ENCODE measurements at regions not wholly inside any gene's neighbourhood (a gene's known extent, or its start where the extent isn't known, plus 50 kb on each side); places are given as distances from the start of the nearest gene placed in this dataset.

DNA sequence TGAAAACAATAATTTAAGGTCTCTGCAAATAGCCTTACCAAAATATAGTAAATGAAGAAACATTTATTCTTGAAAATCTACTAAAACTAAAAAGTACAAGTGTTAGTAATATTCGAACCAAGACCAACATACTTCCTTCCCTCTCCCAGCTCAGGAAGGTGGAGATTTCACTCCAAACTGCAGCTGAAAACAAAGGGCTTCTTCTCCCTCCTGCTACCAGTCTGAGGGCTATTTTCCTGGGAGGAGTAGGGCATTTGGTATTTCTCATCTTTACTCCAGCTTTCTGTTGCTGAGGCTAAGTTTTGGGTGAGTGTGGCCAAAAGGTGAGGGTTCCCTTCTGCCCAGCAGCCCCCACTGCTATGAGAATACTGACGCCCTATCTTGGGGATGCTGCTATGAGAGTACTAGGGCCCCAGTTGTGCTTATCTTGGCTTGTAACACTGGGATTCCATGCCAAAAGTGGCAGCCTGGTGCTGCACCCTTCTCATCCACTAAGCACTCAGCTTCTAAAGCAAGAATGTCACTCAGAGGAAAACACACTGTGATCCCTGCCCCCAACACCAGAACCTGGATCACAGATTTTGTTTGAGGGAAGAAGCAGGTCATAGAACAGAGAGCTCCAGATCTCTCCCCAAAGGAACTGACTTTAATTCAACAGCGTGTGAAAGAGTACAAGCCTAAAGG, 130.7 kb upstream of the KLF7 start:
- H3K9ac ChIP-seq (ENCODE audit: low read depth, low read length, poor library complexity, severe bottlenecking): no peak overlapping the region
- H3K4me1 ChIP-seq (ENCODE audit: insufficient read depth, low read length, poor library complexity, severe bottlenecking): no peaks in the 10 kb centered on the region
- no peaks in the 10 kb centered on the region for H3F3A ChIP-seq (ENCODE audit: low read depth)
- no peak overlapping the region for H3K4me2 ChIP-seq (ENCODE audit: low read depth, low read length, poor library complexity, severe bottlenecking)
- H3K9me2 ChIP-seq (replicated peaks; ENCODE audit: low read depth, low read length): no peaks in the 10 kb centered on the region
- H3K79me2 ChIP-seq (ENCODE audit: insufficient read depth, low read length): no peaks in the 10 kb centered on the region
- no peak overlapping the region for H3K4me3 ChIP-seq (ENCODE audit: low read length, poor library complexity, severe bottlenecking)
- H3K36me3 ChIP-seq (ENCODE audit: insufficient read depth, low read length): no peaks in the 10 kb centered on the region
- no peaks in the 10 kb centered on the region for H4K20me1 ChIP-seq (ENCODE audit: insufficient read depth, low read length, poor library complexity, severe bottlenecking)
- no peak overlapping the region for H2AFZ ChIP-seq (ENCODE audit: low read length)
- no peak for TF ChIP-seq EZH2phosphoT487 (IDR thresholded peaks at IDR 0.05; ENCODE audit: borderline replicate concordance)
- TF ChIP-seq, protein P1, sequence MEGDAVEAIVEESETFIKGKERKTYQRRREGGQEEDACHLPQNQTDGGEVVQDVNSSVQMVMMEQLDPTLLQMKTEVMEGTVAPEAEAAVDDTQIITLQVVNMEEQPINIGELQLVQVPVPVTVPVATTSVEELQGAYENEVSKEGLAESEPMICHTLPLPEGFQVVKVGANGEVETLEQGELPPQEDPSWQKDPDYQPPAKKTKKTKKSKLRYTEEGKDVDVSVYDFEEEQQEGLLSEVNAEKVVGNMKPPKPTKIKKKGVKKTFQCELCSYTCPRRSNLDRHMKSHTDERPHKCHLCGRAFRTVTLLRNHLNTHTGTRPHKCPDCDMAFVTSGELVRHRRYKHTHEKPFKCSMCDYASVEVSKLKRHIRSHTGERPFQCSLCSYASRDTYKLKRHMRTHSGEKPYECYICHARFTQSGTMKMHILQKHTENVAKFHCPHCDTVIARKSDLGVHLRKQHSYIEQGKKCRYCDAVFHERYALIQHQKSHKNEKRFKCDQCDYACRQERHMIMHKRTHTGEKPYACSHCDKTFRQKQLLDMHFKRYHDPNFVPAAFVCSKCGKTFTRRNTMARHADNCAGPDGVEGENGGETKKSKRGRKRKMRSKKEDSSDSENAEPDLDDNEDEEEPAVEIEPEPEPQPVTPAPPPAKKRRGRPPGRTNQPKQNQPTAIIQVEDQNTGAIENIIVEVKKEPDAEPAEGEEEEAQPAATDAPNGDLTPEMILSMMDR (conservative IDR thresholded peaks at IDR 0.05; ENCODE audit: low read length): no peak
- H3K27me3 ChIP-seq (ENCODE audit: insufficient read depth, low read length, poor library complexity, severe bottlenecking): no peaks in the 10 kb centered on the region
- no peaks in the 10 kb centered on the region for H3K9me3 ChIP-seq (ENCODE audit: insufficient read depth, low read depth, low read length)

DNA sequence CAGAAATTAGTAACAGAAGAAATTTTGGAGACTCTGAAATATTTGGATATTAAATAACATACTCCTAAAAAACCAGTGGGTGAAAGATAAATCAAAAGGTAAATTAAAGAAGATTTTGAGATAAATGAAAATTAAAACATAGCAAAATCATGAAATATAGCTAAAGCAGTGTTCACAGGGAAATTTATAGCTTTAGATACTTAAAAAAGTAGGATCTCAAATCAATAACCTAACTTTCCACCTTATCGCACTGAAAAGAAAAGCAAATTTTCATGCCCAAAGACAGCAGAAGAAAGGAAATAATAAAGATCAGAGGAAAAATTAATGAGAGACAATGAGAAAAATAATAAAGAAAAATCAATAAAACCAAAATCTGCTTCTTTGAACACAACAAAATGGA, 135.1 kb upstream of the KLF7 start:
- H3K4me1 ChIP-seq (ENCODE audit: insufficient read depth, low read length, poor library complexity, severe bottlenecking): no peaks in the 10 kb centered on the region
- no peaks in the 10 kb centered on the region for H3K9me2 ChIP-seq (replicated peaks; ENCODE audit: low read depth, low read length)
- no peak overlapping the region for H2AFZ ChIP-seq (ENCODE audit: low read length)
- H3K79me2 ChIP-seq (ENCODE audit: insufficient read depth, low read length): no peaks in the 10 kb centered on the region
- H3F3A ChIP-seq (ENCODE audit: low read depth): no peaks in the 10 kb centered on the region
- no peaks in the 10 kb centered on the region for H3K36me3 ChIP-seq (ENCODE audit: insufficient read depth, low read length)
- H3K9ac ChIP-seq (ENCODE audit: low read depth, low read length, poor library complexity, severe bottlenecking): no peak overlapping the region
- no peaks in the 10 kb centered on the region for H3K9me3 ChIP-seq (ENCODE audit: insufficient read depth, low read depth, low read length)
- no peaks in the 10 kb centered on the region for H4K20me1 ChIP-seq (ENCODE audit: insufficient read depth, low read length, poor library complexity, severe bottlenecking)
- H3K4me2 ChIP-seq (ENCODE audit: low read depth, low read length, poor library complexity, severe bottlenecking): no peak overlapping the region
- no peak for TF ChIP-seq EZH2phosphoT487 (IDR thresholded peaks at IDR 0.05; ENCODE audit: borderline replicate concordance)
- TF ChIP-seq, protein P1 (conservative IDR thresholded peaks at IDR 0.05; ENCODE audit: low read length): no peak
- H3K27me3 ChIP-seq (ENCODE audit: insufficient read depth, low read length, poor library complexity, severe bottlenecking): no peaks in the 10 kb centered on the region
- no peak overlapping the region for H3K4me3 ChIP-seq (ENCODE audit: low read length, poor library complexity, severe bottlenecking)

DNA sequence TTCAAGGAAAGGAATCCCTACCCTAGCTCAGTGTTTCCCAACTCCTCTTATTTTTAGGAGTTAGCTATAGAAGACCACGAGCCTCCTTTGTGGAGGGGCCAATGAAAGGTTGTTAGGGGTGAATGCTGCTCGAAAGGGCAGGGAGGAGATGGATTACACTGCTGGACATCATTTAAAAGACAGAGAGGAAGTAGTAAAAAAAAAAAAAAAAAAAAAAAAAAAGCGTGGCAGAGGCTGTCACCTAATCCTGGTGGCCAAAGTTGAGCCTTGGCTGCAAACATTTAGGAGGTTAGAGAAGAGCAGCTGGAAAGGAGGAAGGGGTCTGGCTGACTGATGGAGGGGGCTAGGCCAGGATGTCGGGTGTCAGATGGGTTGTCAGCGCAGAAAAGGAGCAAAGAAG, 139.0 kb upstream of the KLF7 start:
- Histone ChIP-seq H3K9me3 (ENCODE audit: insufficient read depth, low read depth, low read length) (no peaks in the 10 kb centered on the region), H4K20me1 (ENCODE audit: insufficient read depth, low read length, poor library complexity, severe bottlenecking) (no peaks in the 10 kb centered on the region), H3K9ac (ENCODE audit: low read depth, low read length, poor library complexity, severe bottlenecking) (no peak overlapping the region), H3K4me3 (ENCODE audit: low read length, poor library complexity, severe bottlenecking) (no peak overlapping the region), H3K4me1 (ENCODE audit: insufficient read depth, low read length, poor library complexity, severe bottlenecking) (peaks cover 18% of the 10 kb centered on the region), H3K27me3 (ENCODE audit: insufficient read depth, low read length, poor library complexity, severe bottlenecking) (no peaks in the 10 kb centered on the region), H3K4me2 (ENCODE audit: low read depth, low read length, poor library complexity, severe bottlenecking) (no peak overlapping the region), H3K9me2 (replicated peaks; ENCODE audit: low read depth, low read length) (no peaks in the 10 kb centered on the region), H3K79me2 (ENCODE audit: insufficient read depth, low read length) (no peaks in the 10 kb centered on the region), H2AFZ (ENCODE audit: low read length) (no peak overlapping the region), H3K36me3 (ENCODE audit: insufficient read depth, low read length) (no peaks in the 10 kb centered on the region), H3F3A (ENCODE audit: low read depth) (no peaks in the 10 kb centered on the region)
- TF ChIP-seq, protein P1 (conservative IDR thresholded peaks at IDR 0.05; ENCODE audit: low read length): no peak
- no peak for TF ChIP-seq EZH2phosphoT487 (IDR thresholded peaks at IDR 0.05; ENCODE audit: borderline replicate concordance)

Measured in Loucy (cell line).